ENCODE measurements at regions not wholly inside any gene's neighbourhood (a gene's known extent, or its start where the extent isn't known, plus 50 kb on each side); places are given as distances from the start of the nearest gene placed in this dataset.

DNA sequence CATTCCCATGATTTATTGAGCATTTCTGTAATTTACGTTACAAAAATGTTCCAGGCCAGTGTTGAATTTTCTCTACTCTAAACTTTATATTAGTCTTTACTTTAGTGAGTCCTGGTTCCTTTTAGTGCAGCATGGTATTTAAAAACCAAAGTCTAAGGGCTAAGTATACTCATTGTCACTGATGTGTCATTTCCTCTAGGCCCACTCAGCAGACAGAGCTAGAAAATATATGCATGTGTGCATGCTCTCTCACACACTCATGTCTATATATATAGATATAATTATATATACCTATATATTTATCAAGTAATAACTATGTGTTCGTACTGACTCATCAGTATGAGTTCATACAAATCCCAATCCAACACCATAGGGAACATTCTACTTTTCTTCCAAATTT is 132.5 kb upstream of the SLC8A1 start:
- TF ChIP-seq, protein P1, sequence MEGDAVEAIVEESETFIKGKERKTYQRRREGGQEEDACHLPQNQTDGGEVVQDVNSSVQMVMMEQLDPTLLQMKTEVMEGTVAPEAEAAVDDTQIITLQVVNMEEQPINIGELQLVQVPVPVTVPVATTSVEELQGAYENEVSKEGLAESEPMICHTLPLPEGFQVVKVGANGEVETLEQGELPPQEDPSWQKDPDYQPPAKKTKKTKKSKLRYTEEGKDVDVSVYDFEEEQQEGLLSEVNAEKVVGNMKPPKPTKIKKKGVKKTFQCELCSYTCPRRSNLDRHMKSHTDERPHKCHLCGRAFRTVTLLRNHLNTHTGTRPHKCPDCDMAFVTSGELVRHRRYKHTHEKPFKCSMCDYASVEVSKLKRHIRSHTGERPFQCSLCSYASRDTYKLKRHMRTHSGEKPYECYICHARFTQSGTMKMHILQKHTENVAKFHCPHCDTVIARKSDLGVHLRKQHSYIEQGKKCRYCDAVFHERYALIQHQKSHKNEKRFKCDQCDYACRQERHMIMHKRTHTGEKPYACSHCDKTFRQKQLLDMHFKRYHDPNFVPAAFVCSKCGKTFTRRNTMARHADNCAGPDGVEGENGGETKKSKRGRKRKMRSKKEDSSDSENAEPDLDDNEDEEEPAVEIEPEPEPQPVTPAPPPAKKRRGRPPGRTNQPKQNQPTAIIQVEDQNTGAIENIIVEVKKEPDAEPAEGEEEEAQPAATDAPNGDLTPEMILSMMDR (IDR thresholded peaks at IDR 0.05): no peak
- TF ChIP-seq POLR2A (IDR thresholded peaks at IDR 0.05): no peak

Data from thyroid gland (tissue), 4 donors.